ENCODE measurements at regions not wholly inside any gene's neighbourhood (a gene's known extent, or its start where the extent isn't known, plus 50 kb on each side); places are given as distances from the start of the nearest gene placed in this dataset.

- TF ChIP-seq, protein P1, sequence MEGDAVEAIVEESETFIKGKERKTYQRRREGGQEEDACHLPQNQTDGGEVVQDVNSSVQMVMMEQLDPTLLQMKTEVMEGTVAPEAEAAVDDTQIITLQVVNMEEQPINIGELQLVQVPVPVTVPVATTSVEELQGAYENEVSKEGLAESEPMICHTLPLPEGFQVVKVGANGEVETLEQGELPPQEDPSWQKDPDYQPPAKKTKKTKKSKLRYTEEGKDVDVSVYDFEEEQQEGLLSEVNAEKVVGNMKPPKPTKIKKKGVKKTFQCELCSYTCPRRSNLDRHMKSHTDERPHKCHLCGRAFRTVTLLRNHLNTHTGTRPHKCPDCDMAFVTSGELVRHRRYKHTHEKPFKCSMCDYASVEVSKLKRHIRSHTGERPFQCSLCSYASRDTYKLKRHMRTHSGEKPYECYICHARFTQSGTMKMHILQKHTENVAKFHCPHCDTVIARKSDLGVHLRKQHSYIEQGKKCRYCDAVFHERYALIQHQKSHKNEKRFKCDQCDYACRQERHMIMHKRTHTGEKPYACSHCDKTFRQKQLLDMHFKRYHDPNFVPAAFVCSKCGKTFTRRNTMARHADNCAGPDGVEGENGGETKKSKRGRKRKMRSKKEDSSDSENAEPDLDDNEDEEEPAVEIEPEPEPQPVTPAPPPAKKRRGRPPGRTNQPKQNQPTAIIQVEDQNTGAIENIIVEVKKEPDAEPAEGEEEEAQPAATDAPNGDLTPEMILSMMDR (IDR thresholded peaks at IDR 0.05; ENCODE audit: low read depth, low read length): no peak
- TF ChIP-seq EZH2phosphoT487 (IDR thresholded peaks at IDR 0.05; ENCODE audit: low read depth): no peak
These were observed 50.5 kb upstream of the IPO9 start for GRCh38 chr1:201778279-201779065.

All from OCI-LY3 (cell line).